ENCODE measurements at regions not wholly inside any gene's neighbourhood (a gene's known extent, or its start where the extent isn't known, plus 50 kb on each side); places are given as distances from the start of the nearest gene placed in this dataset.
A peak's percentile ranks its signal among the peaks of the same experiment; 100 is the strongest.

DNA sequence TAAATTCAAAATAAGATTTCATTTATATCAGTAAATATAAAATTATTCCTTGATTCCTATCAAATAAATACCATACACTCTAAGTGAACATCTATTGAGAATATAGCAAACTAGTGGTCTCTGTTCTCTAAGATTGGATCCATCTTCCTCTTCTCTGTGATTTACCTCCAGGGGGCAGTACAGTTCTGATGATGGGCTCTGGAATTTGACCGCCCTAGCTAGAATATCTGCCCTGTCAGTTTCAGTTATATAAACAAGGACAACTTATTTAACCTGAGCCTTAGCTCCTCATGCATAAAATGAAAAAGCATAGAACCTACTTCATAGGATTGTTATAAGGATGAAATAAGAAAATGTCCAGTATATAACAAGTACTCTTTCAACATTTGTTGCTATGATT is 171.1 kb upstream of the CCDC54 start:
- TF ChIP-seq, protein P1, sequence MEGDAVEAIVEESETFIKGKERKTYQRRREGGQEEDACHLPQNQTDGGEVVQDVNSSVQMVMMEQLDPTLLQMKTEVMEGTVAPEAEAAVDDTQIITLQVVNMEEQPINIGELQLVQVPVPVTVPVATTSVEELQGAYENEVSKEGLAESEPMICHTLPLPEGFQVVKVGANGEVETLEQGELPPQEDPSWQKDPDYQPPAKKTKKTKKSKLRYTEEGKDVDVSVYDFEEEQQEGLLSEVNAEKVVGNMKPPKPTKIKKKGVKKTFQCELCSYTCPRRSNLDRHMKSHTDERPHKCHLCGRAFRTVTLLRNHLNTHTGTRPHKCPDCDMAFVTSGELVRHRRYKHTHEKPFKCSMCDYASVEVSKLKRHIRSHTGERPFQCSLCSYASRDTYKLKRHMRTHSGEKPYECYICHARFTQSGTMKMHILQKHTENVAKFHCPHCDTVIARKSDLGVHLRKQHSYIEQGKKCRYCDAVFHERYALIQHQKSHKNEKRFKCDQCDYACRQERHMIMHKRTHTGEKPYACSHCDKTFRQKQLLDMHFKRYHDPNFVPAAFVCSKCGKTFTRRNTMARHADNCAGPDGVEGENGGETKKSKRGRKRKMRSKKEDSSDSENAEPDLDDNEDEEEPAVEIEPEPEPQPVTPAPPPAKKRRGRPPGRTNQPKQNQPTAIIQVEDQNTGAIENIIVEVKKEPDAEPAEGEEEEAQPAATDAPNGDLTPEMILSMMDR (IDR thresholded peaks at IDR 0.05), result peak; percentile 58
- no peaks in the 10 kb centered on the region for H3K36me3 ChIP-seq
- peak; percentile 46 for ATAC-seq
- no peaks in the 10 kb centered on the region for H3K9me3 ChIP-seq
- intact Hi-C loops (cut with DNase I), result no loop called here
- peaks cover 15% of the 10 kb centered on the region for H3K4me1 ChIP-seq
- H3K4me3 ChIP-seq, result no peak overlapping the region
- H3K27ac ChIP-seq, result no peak overlapping the region
- no peak for DNase-seq
- H3K27me3 ChIP-seq, result no peaks in the 10 kb centered on the region

GRCh38 chr3:107206945-107207344 is 170.3 kb upstream of the CCDC54 start:
- Histone ChIP-seq H3K4me3 (no peak overlapping the region), H3K36me3 (no peaks in the 10 kb centered on the region), H3K27me3 (no peaks in the 10 kb centered on the region), H3K27ac (no peak overlapping the region), H3K9me3 (no peaks in the 10 kb centered on the region), H3K4me1 (peaks cover 18% of the 10 kb centered on the region)
- DNase-seq, result no peak
- peak; percentile 46 for ATAC-seq
- TF ChIP-seq, protein P1 (IDR thresholded peaks at IDR 0.05), result no peak
- intact Hi-C loops (cut with DNase I), result no loop called here

GRCh38 chr3:107208100-107208499 is 169.1 kb upstream of the CCDC54 start:
- Histone ChIP-seq H3K36me3 (no peaks in the 10 kb centered on the region), H3K4me1 (peaks cover 25% of the 10 kb centered on the region), H3K9me3 (no peaks in the 10 kb centered on the region), H3K27ac (no peak overlapping the region), H3K4me3 (no peak overlapping the region), H3K27me3 (no peaks in the 10 kb centered on the region)
- DNase-seq (no peak), ATAC-seq (peak; percentile 75)
- intact Hi-C loops (cut with DNase I), result no loop called here
- TF ChIP-seq, protein P1 (IDR thresholded peaks at IDR 0.05), result no peak

GRCh38 chr3:107208796-107209195 is 168.4 kb upstream of the CCDC54 start:
- intact Hi-C loops (cut with DNase I), result no loop called here
- Histone ChIP-seq H3K27ac (peak overlapping the region; percentile 28), H3K4me1 (peaks cover 25% of the 10 kb centered on the region), H3K27me3 (no peaks in the 10 kb centered on the region), H3K36me3 (no peaks in the 10 kb centered on the region), H3K9me3 (no peaks in the 10 kb centered on the region), H3K4me3 (no peak overlapping the region)
- no peak for ATAC-seq
- DNase-seq, result no peak
- TF ChIP-seq, protein P1 (IDR thresholded peaks at IDR 0.05), result no peak

GRCh38 chr3:107209302-107209990 is 167.8 kb upstream of the CCDC54 start:
- H3K27ac ChIP-seq, result peak overlapping the region; percentile 28
- no peaks in the 10 kb centered on the region for H3K9me3 ChIP-seq
- no peak overlapping the region for H3K4me3 ChIP-seq
- TF ChIP-seq, protein P1 (IDR thresholded peaks at IDR 0.05), result no peak
- no peaks in the 10 kb centered on the region for H3K27me3 ChIP-seq
- no peaks in the 10 kb centered on the region for H3K36me3 ChIP-seq
- intact Hi-C loops (cut with DNase I), result no loop called here
- DNase-seq (no peak), ATAC-seq (no peak)
- peaks cover 25% of the 10 kb centered on the region for H3K4me1 ChIP-seq

- intact Hi-C loops (cut with DNase I), result no loop called here
- H3K27ac ChIP-seq, result no peak overlapping the region
- DNase-seq (no peak), ATAC-seq (no peak)
- H3K36me3 ChIP-seq, result no peaks in the 10 kb centered on the region
- no peak overlapping the region for H3K4me3 ChIP-seq
- H3K27me3 ChIP-seq, result no peaks in the 10 kb centered on the region
- peaks cover 25% of the 10 kb centered on the region for H3K4me1 ChIP-seq
- TF ChIP-seq, protein P1 (IDR thresholded peaks at IDR 0.05), result no peak
- no peaks in the 10 kb centered on the region for H3K9me3 ChIP-seq
These were observed 165.6 kb upstream of the CCDC54 start for GRCh38 chr3:107211608-107212007.
